SK-N-SH (cell line): ENCODE measurements at regions not wholly inside any gene's neighbourhood (a gene's known extent, or its start where the extent isn't known, plus 50 kb on each side); places are given as distances from the start of the nearest gene placed in this dataset.

Source experiments
- RAD21 ChIP-seq: IDR thresholded peaks from 2 replicates; pipeline ENCODE4 v1.6.1; 2012; ENCODE audit warnings: mild to moderate bottlenecking, low read length
- SMC3 ChIP-seq: IDR thresholded peaks from 2 replicates; pipeline ENCODE4 v1.6.1; 2012; ENCODE audit warnings: low read depth, low read length, improper control_type of control experiment
- TF ChIP-seq, protein P1 (sequence below): IDR thresholded peaks from 2 replicates; pipeline ENCODE4 v1.6.1; 2012; ENCODE audit warnings: mild to moderate bottlenecking, low read depth, low read length, moderate library complexity

DNA sequence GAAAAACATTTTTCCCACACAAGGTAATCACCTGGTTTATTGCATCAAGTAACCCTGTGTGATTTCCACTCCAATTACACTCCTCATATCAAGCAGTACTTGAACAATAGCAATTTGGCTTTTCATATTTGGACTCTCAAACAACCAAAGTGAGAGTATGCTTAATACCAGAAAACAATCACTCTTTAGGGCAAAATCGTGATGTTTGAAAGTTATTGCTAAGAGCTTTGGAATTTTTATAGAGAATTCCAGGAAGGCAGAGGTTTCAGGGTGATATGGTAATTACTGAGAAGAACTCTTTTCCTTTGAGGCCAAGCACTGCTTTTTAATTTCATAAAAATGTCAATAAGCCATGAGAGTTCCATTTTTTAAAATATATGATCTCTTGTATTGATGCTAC lies 779.5 kb upstream of the LRRTM1 start:
- TF ChIP-seq SMC3 (no peak), RAD21 (no peak)
- TF ChIP-seq, protein P1, sequence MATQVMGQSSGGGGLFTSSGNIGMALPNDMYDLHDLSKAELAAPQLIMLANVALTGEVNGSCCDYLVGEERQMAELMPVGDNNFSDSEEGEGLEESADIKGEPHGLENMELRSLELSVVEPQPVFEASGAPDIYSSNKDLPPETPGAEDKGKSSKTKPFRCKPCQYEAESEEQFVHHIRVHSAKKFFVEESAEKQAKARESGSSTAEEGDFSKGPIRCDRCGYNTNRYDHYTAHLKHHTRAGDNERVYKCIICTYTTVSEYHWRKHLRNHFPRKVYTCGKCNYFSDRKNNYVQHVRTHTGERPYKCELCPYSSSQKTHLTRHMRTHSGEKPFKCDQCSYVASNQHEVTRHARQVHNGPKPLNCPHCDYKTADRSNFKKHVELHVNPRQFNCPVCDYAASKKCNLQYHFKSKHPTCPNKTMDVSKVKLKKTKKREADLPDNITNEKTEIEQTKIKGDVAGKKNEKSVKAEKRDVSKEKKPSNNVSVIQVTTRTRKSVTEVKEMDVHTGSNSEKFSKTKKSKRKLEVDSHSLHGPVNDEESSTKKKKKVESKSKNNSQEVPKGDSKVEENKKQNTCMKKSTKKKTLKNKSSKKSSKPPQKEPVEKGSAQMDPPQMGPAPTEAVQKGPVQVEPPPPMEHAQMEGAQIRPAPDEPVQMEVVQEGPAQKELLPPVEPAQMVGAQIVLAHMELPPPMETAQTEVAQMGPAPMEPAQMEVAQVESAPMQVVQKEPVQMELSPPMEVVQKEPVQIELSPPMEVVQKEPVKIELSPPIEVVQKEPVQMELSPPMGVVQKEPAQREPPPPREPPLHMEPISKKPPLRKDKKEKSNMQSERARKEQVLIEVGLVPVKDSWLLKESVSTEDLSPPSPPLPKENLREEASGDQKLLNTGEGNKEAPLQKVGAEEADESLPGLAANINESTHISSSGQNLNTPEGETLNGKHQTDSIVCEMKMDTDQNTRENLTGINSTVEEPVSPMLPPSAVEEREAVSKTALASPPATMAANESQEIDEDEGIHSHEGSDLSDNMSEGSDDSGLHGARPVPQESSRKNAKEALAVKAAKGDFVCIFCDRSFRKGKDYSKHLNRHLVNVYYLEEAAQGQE, result no peak
